DOHH2 (cell line): ENCODE measurements at regions not wholly inside any gene's neighbourhood (a gene's known extent, or its start where the extent isn't known, plus 50 kb on each side); places are given as distances from the start of the nearest gene placed in this dataset.

ENCODE experiments used
- H3F3A ChIP-seq: fragments of 200-600 bp; sonication (generic), shearing (Covaris generic); 2 replicates; pipeline ENCODE4 v1.6.0; 2016; ENCODE audit warnings: antibody characterized with exemption, mild to moderate bottlenecking; ENCODE audit not compliant: control insufficient read depth, insufficient read depth
- H3K27ac ChIP-seq: fragments of 200-600 bp; sonication (generic); 2 replicates; pipeline ENCODE4 v1.5.1; 2014; ENCODE audit warnings: low read depth, mild to moderate bottlenecking, low read length, moderate library complexity
- H3K27me3 ChIP-seq: fragments of 200-600 bp; sonication (generic); 2 replicates; pipeline ENCODE4 v1.6.1; 2014; ENCODE audit warnings: mild to moderate bottlenecking, low read length, mixed read lengths; ENCODE audit not compliant: control insufficient read depth
- H3K36me3 ChIP-seq: fragments of 200-600 bp; sonication (generic); 2 replicates; pipeline ENCODE4 v1.6.1; 2014; ENCODE audit warnings: mild to moderate bottlenecking, low read length, moderate library complexity, mixed read lengths; ENCODE audit not compliant: control insufficient read depth
- H3K4me1 ChIP-seq: fragments of 200-600 bp; sonication (generic); 2 replicates; pipeline ENCODE4 v1.6.1; 2014; ENCODE audit warnings: mild to moderate bottlenecking, low read length, mixed read lengths; ENCODE audit not compliant: control insufficient read depth
- H3K4me2 ChIP-seq: fragments of 200-600 bp; sonication (generic); 2 replicates; pipeline ENCODE4 v1.6.0; 2014; ENCODE audit warnings: mild to moderate bottlenecking, low read length, moderate library complexity
- H3K4me3 ChIP-seq: fragments of 200-600 bp; sonication (generic); 2 replicates; pipeline ENCODE4 v1.5.1; 2014; ENCODE audit warnings: mild to moderate bottlenecking, low read length, mixed read lengths
- H3K79me2 ChIP-seq: fragments of 200-600 bp; sonication (generic); 2 replicates; pipeline ENCODE4 v1.6.1; 2014; ENCODE audit warnings: mild to moderate bottlenecking, low read length, mixed read lengths; ENCODE audit not compliant: control insufficient read depth
- H3K9me2 ChIP-seq: fragments of 200-600 bp; sonication (generic); replicated peaks from 2 replicates; pipeline ENCODE4 v1.6.1; 2014; ENCODE audit warnings: mild to moderate bottlenecking, low read length, mixed read lengths; ENCODE audit not compliant: control insufficient read depth
- H3K9me3 ChIP-seq: fragments of 200-600 bp; sonication (generic); 2 replicates; pipeline ENCODE4 v1.6.1; 2014; ENCODE audit warnings: antibody characterized with exemption, low read length, mixed read lengths; ENCODE audit not compliant: control insufficient read depth, insufficient read depth
- H4K20me1 ChIP-seq: fragments of 200-600 bp; sonication (generic); 2 replicates; pipeline ENCODE4 v1.6.0; 2014; ENCODE audit warnings: low read depth, mild to moderate bottlenecking, antibody characterized with exemption, low read length, moderate library complexity; ENCODE audit not compliant: control insufficient read depth, insufficient read depth
- CTCF ChIP-seq: fragments of 200-600 bp; sonication (generic); IDR thresholded peaks from one replicate; pipeline ENCODE4 v1.5.1; 2014; ENCODE audit warnings: antibody characterized with exemption, mild to moderate bottlenecking, low read depth, low read length; ENCODE audit not compliant: poor library complexity, severe bottlenecking
- EZH2phosphoT487 ChIP-seq: fragments of 200-600 bp; sonication (generic); IDR thresholded peaks from 2 replicates; pipeline ENCODE4 v1.6.1; 2017; ENCODE audit warnings: borderline replicate concordance, mild to moderate bottlenecking, antibody characterized with exemption, low read length, moderate library complexity, mixed read lengths

GRCh38 chr14:101480022-101480746 is 81.1 kb upstream of the DIO3 start:
- 0 out of 2 replicates have a peak, but pooled peaks cover 3% of the 10 kb centered on the region for H3K4me1 ChIP-seq
- no peaks in the 10 kb centered on the region for H3K79me2 ChIP-seq
- H4K20me1 ChIP-seq = no peaks in the 10 kb centered on the region
- no peaks in the 10 kb centered on the region for H3K9me2 ChIP-seq
- no peaks in the 10 kb centered on the region for H3K27me3 ChIP-seq
- H3K9me3 ChIP-seq = no peaks in the 10 kb centered on the region
- H3F3A ChIP-seq = no peaks in the 10 kb centered on the region
- no peak overlapping the region for H3K4me2 ChIP-seq
- H3K4me3 ChIP-seq = no peak overlapping the region
- TF ChIP-seq EZH2phosphoT487 = no peak
- no peak for TF ChIP-seq CTCF
- H3K36me3 ChIP-seq = no peaks in the 10 kb centered on the region
- no peak overlapping the region for H3K27ac ChIP-seq

- H3K4me2 ChIP-seq = no peak overlapping the region
- 0 out of 2 replicates have a peak, but pooled peaks cover 3% of the 10 kb centered on the region for H3K4me1 ChIP-seq
- H3K79me2 ChIP-seq = no peaks in the 10 kb centered on the region
- H4K20me1 ChIP-seq = no peaks in the 10 kb centered on the region
- H3K27ac ChIP-seq = no peak overlapping the region
- H3K36me3 ChIP-seq = no peaks in the 10 kb centered on the region
- TF ChIP-seq CTCF = no peak
- no peak for TF ChIP-seq EZH2phosphoT487
- no peaks in the 10 kb centered on the region for H3K9me2 ChIP-seq
- no peak overlapping the region for H3K4me3 ChIP-seq
- H3F3A ChIP-seq = no peaks in the 10 kb centered on the region
- 0 out of 2 replicates have a peak, but pooled peaks cover 3% of the 10 kb centered on the region for H3K27me3 ChIP-seq
- peaks cover 4% of the 10 kb centered on the region; the same call in 1 of the 2 replicates for H3K9me3 ChIP-seq
Measured at GRCh38 chr14:101480747-101481530, 80.4 kb upstream of the DIO3 start.

GRCh38 chr14:101481557-101481956 is 79.7 kb upstream of the DIO3 start:
- Histone ChIP-seq H3K36me3 (no peaks in the 10 kb centered on the region), H3K4me2 (no peak overlapping the region), H3K4me3 (no peak overlapping the region), H4K20me1 (no peaks in the 10 kb centered on the region), H3K27ac (no peak overlapping the region), H3K9me3 (peaks cover 7% of the 10 kb centered on the region; the same call in 1 of the 2 replicates), H3K27me3 (0 out of 2 replicates have a peak, but pooled peaks cover 3% of the 10 kb centered on the region), H3K79me2 (no peaks in the 10 kb centered on the region), H3K4me1 (0 out of 2 replicates have a peak, but pooled peaks cover 3% of the 10 kb centered on the region), H3K9me2 (no peaks in the 10 kb centered on the region), H3F3A (no peaks in the 10 kb centered on the region)
- no peak for TF ChIP-seq EZH2phosphoT487
- TF ChIP-seq CTCF = no peak
